ENCODE measurements at regions not wholly inside any gene's neighbourhood (a gene's known extent, or its start where the extent isn't known, plus 50 kb on each side); places are given as distances from the start of the nearest gene placed in this dataset.

DNA sequence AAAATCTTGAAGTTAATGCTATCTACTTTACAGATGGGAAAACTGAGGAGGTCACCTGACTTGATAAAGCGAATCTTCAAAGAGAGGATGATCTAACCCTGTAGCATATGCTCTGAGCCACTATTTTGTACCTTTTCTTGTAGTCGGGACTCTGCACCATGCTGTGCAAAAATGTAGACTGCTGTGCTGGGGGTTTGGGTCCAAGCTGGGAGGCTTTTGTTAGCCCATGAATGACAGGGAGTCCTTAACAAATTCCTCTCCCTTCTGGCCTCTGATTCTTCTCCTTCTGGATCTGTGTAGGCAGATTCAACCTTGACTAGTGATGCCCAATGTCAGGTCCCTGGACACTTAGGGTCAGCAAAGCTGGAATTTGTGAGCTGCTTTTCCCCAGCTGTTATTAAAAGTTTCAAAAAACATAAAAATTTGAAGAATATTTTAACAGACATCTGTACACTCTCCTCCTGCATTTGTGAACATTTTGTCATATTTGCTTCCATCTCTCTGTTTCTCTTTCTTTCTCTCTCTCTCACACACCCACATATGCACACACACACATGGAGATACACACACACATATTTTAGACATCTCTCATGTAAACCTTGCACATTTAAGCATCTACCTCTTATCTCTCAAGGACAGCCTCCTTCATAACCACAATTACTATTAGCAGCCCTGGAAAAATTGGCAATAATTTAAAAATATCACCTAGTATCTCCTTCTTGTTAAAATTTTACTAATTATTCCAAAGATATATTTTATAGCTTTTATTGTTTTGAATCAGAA, 335.0 kb upstream of the TRIB2 start:
- CTCF ChIA-PET, result no interaction called here

DNA sequence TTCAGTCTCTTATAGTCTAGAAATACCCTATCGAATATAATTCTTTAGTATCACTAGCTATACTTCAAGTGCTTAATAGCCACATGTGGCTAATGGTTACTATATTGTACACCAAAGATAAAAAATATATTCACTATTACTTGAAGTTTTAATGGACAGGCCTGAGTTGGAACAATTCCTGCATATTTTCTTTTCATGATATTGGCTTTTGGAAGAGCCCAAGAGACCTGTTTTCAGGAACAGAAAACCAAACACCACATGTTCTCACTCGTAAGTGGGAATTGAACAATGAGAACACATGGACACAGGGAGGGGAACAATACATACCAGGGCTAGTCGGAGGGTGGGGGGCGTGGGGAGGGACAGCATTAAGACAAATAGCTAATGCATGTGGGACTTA, 334.4 kb upstream of the TRIB2 start:
- Mint-ChIP-seq H3K27me3 (no peaks in the 10 kb centered on the region), H3K4me1 (ENCODE audit: low read depth) (no peaks in the 10 kb centered on the region), H3K9me3 (no peaks in the 10 kb centered on the region), H3K36me3 (ENCODE audit: low read depth) (no peaks in the 10 kb centered on the region), H3K4me3 (no peak overlapping the region), H3K27ac (no peak overlapping the region)
- ATAC-seq (no peak), DNase-seq (no peak)
- ChIA-PET POLR2A (no interaction called here), CTCF (no interaction called here)
- intact Hi-C loops (cut with micrococcal nuclease), result no loop called here
- TF ChIP-seq CTCF (IDR thresholded peaks at IDR 0.05), result no peak

More for the DNA sequence above, 335.0 kb upstream of the TRIB2 start:
- H3K27me3 Mint-ChIP-seq, result no peaks in the 10 kb centered on the region
- no peaks in the 10 kb centered on the region for H3K36me3 Mint-ChIP-seq (ENCODE audit: low read depth)
- no peaks in the 10 kb centered on the region for H3K4me1 Mint-ChIP-seq (ENCODE audit: low read depth)
- intact Hi-C loops (cut with micrococcal nuclease), result no loop called here
- H3K4me3 Mint-ChIP-seq, result no peak overlapping the region
- no peak overlapping the region for H3K27ac Mint-ChIP-seq
- no peaks in the 10 kb centered on the region for H3K9me3 Mint-ChIP-seq
- POLR2A ChIA-PET, result no interaction called here
- no peak for DNase-seq
- TF ChIP-seq CTCF (IDR thresholded peaks at IDR 0.05), result no peak
- ATAC-seq, result no peak

- no peaks in the 10 kb centered on the region for H3K36me3 Mint-ChIP-seq (ENCODE audit: low read depth)
- POLR2A ChIA-PET, result no interaction called here
- intact Hi-C loops (cut with micrococcal nuclease), result no loop called here
- no peak overlapping the region for H3K27ac Mint-ChIP-seq
- CTCF ChIA-PET, result no interaction called here
- no peaks in the 10 kb centered on the region for H3K9me3 Mint-ChIP-seq
- ATAC-seq (no peak), DNase-seq (no peak)
- no peak for TF ChIP-seq CTCF (IDR thresholded peaks at IDR 0.05)
- H3K4me3 Mint-ChIP-seq, result no peak overlapping the region
- peaks cover 1% of the 10 kb centered on the region for H3K27me3 Mint-ChIP-seq
- H3K4me1 Mint-ChIP-seq (ENCODE audit: low read depth), result peaks cover under 1% of the 10 kb centered on the region
Observed at GRCh38 chr2:12389344-12390045, 327.2 kb upstream of the TRIB2 start.

- intact Hi-C loops (cut with micrococcal nuclease), result no loop called here
- TF ChIP-seq CTCF (IDR thresholded peaks at IDR 0.05), result no peak
- POLR2A ChIA-PET, result no interaction called here
- DNase-seq (no peak), ATAC-seq (no peak)
- Mint-ChIP-seq H3K36me3 (ENCODE audit: low read depth) (no peaks in the 10 kb centered on the region), H3K4me3 (no peak overlapping the region), H3K27ac (no peak overlapping the region), H3K27me3 (peaks cover 1% of the 10 kb centered on the region), H3K9me3 (no peaks in the 10 kb centered on the region), H3K4me1 (ENCODE audit: low read depth) (peaks cover 7% of the 10 kb centered on the region)
- CTCF ChIA-PET, result no interaction called here
Observed at GRCh38 chr2:12391116-12391515, 325.6 kb upstream of the TRIB2 start.

DNA sequence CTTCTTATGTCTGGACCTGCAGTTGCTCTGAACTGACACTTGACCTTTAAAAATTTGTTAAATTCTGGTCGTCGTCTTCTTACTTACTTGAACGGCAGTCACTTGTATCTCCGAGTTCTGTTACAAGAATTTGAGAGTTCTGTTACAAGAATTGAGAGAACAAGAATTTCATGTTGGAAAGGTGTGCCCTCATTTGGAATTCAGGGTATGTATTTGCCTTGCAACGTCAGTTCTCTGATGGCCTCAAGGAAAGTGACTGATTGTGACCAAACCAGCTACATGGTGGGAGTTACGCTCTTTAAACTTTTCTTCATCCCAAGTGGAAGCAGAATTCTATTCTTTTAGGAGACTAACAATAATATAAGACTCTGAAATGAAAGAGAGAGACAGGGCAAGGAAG, 320.0 kb upstream of the TRIB2 start:
- Mint-ChIP-seq H3K27ac (no peak overlapping the region), H3K27me3 (no peaks in the 10 kb centered on the region), H3K9me3 (no peaks in the 10 kb centered on the region), H3K4me3 (no peak overlapping the region), H3K36me3 (ENCODE audit: low read depth) (no peaks in the 10 kb centered on the region), H3K4me1 (ENCODE audit: low read depth) (peaks cover 7% of the 10 kb centered on the region)
- CTCF ChIA-PET, result no interaction called here
- intact Hi-C loops (cut with micrococcal nuclease), result no loop called here
- POLR2A ChIA-PET, result no interaction called here
- TF ChIP-seq CTCF (IDR thresholded peaks at IDR 0.05), result no peak
- ATAC-seq, result no peak
- DNase-seq, result no peak

All from activated CD8-positive, alpha-beta T cell treated with anti-CD3 and anti-CD28 coated beads for 36 hours (primary cell).